ENCODE measurements at regions not wholly inside any gene's neighbourhood (a gene's known extent, or its start where the extent isn't known, plus 50 kb on each side); places are given as distances from the start of the nearest gene placed in this dataset.
"Not testable (repeated sequence)": the region's sequence is repeated elsewhere in the genome, so short reads cannot be mapped to it uniquely, and the experiment has no call there.

- DNase-seq: no peak
- Mint-ChIP-seq H3K36me3 (ENCODE audit: low read depth) (no peaks in the 10 kb centered on the region), H3K9me3 (no peaks in the 10 kb centered on the region), H3K27ac (no peak overlapping the region), H3K4me3 (no peak overlapping the region), H3K4me1 (ENCODE audit: low read depth) (peaks cover 10% of the 10 kb centered on the region), H3K27me3 (ENCODE audit: insufficient read depth) (peaks cover 42% of the 10 kb centered on the region)
- no peak for TF ChIP-seq CTCF (IDR thresholded peaks at IDR 0.05)
These were observed 103.3 kb downstream of the C5orf15 start for GRCh38 chr5:133865113-133865512.

- no peak overlapping the region for H3K4me3 Mint-ChIP-seq
- H3K27ac Mint-ChIP-seq: no peak overlapping the region
- no peak for TF ChIP-seq CTCF (IDR thresholded peaks at IDR 0.05)
- H3K4me1 Mint-ChIP-seq (ENCODE audit: low read depth): peaks cover 9% of the 10 kb centered on the region
- no peaks in the 10 kb centered on the region for H3K9me3 Mint-ChIP-seq
- H3K27me3 Mint-ChIP-seq (ENCODE audit: insufficient read depth): peaks cover 41% of the 10 kb centered on the region
- no peak for DNase-seq
- no peaks in the 10 kb centered on the region for H3K36me3 Mint-ChIP-seq (ENCODE audit: low read depth)
These were observed 103.7 kb downstream of the C5orf15 start for GRCh38 chr5:133864711-133865110.

- Mint-ChIP-seq H3K4me3 (no peak overlapping the region), H3K27ac (no peak overlapping the region), H3K9me3 (no peaks in the 10 kb centered on the region), H3K27me3 (ENCODE audit: insufficient read depth) (peaks cover 39% of the 10 kb centered on the region), H3K36me3 (ENCODE audit: low read depth) (no peaks in the 10 kb centered on the region), H3K4me1 (ENCODE audit: low read depth) (peaks cover 2% of the 10 kb centered on the region)
- no peak for DNase-seq
- TF ChIP-seq CTCF (IDR thresholded peaks at IDR 0.05): no peak
These were observed 104.4 kb downstream of the C5orf15 start for GRCh38 chr5:133863857-133864585.

GRCh38 chr5:133861161-133861737 is 107.2 kb downstream of the C5orf15 start:
- no peak for TF ChIP-seq CTCF (IDR thresholded peaks at IDR 0.05)
- Mint-ChIP-seq H3K27me3 (ENCODE audit: insufficient read depth) (peaks cover 26% of the 10 kb centered on the region), H3K36me3 (ENCODE audit: low read depth) (no peaks in the 10 kb centered on the region), H3K4me3 (no peak overlapping the region), H3K27ac (no peak overlapping the region), H3K4me1 (ENCODE audit: low read depth) (no peaks in the 10 kb centered on the region), H3K9me3 (peaks cover 5% of the 10 kb centered on the region; the same call in 1 of the 2 replicates)
- DNase-seq: no peak

GRCh38 chr5:133859073-133859472 is 109.4 kb downstream of the C5orf15 start:
- Mint-ChIP-seq H3K36me3 (ENCODE audit: low read depth) (no peaks in the 10 kb centered on the region), H3K27me3 (ENCODE audit: insufficient read depth) (peaks cover 22% of the 10 kb centered on the region), H3K4me3 (no peak overlapping the region), H3K4me1 (ENCODE audit: low read depth) (no peaks in the 10 kb centered on the region), H3K9me3 (peaks cover 5% of the 10 kb centered on the region; the same call in 1 of the 2 replicates), H3K27ac (no peak overlapping the region)
- TF ChIP-seq CTCF (IDR thresholded peaks at IDR 0.05): no peak
- no peak for DNase-seq

GRCh38 chr5:133857595-133858313 is 110.7 kb downstream of the C5orf15 start:
- H3K27ac Mint-ChIP-seq; H3K9me3 Mint-ChIP-seq; H3K4me1 Mint-ChIP-seq (ENCODE audit: low read depth); H3K36me3 Mint-ChIP-seq (ENCODE audit: low read depth); DNase-seq; H3K4me3 Mint-ChIP-seq: not testable (repeated sequence)
- peaks cover 30% of the 10 kb centered on the region for H3K27me3 Mint-ChIP-seq (ENCODE audit: insufficient read depth)
